ENCODE measurements at regions not wholly inside any gene's neighbourhood (a gene's known extent, or its start where the extent isn't known, plus 50 kb on each side); places are given as distances from the start of the nearest gene placed in this dataset.

- peaks cover 0 to 3% of the 10 kb centered on the region in 2 donors for H3K4me1 Mint-ChIP-seq (ENCODE audit: low read depth in 2 of 2)
- no peaks in the 10 kb centered on the region for H3K9me3 Mint-ChIP-seq
- ATAC-seq (replicated peaks), result no peak
Observed at GRCh38 chr2:30351116-30351515, 95.9 kb upstream of the LCLAT1 start.

DNA sequence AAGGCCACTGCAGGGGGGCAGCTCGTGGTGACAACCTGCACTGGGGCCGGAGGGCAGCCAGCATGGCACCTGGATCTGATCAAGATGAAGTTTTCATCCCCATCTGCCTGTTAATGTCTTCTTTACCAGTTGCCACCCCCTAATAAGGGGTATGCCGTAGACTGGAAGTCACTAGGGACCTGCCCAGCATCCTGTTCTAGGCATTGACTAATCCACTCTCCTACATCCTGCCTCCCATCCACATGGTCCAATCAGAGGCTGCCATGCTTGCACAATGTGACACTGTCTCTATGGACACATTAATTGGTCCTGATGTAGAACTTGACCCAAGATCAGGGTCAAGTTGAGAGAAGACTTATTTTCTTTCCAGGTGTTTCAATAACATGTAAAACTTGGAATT lies 95.1 kb upstream of the LCLAT1 start:
- Mint-ChIP-seq H3K36me3 (ENCODE audit: insufficient read depth) (no peaks in the 10 kb centered on the region), H3K4me3 (no peak overlapping the region), H3K4me1 (ENCODE audit: low read depth in 2 of 2) (peaks cover 0 to 3% of the 10 kb centered on the region in 2 donors), H3K27ac (no peak overlapping the region), H3K9me3 (no peaks in the 10 kb centered on the region), H3K27me3 (no peaks in the 10 kb centered on the region)
- DNase-seq (no peak), ATAC-seq (replicated peaks) (no peak)

More at GRCh38 chr2:30351116-30351515, 95.9 kb upstream of the LCLAT1 start:
- Mint-ChIP-seq H3K27me3 (no peaks in the 10 kb centered on the region), H3K4me3 (no peak overlapping the region), H3K36me3 (ENCODE audit: insufficient read depth) (no peaks in the 10 kb centered on the region), H3K27ac (no peak overlapping the region)
- DNase-seq, result no peak

GRCh38 chr2:30354150-30354549 lies 92.9 kb upstream of the LCLAT1 start:
- ATAC-seq (replicated peaks) (no peak), DNase-seq (no peak)
- peaks cover 0 to 3% of the 10 kb centered on the region in 2 donors for H3K4me1 Mint-ChIP-seq (ENCODE audit: low read depth in 2 of 2)
- no peaks in the 10 kb centered on the region for H3K27me3 Mint-ChIP-seq
- H3K27ac Mint-ChIP-seq, result no peak overlapping the region
- no peaks in the 10 kb centered on the region for H3K9me3 Mint-ChIP-seq
- no peaks in the 10 kb centered on the region for H3K36me3 Mint-ChIP-seq (ENCODE audit: insufficient read depth)
- H3K4me3 Mint-ChIP-seq, result no peak overlapping the region

DNA sequence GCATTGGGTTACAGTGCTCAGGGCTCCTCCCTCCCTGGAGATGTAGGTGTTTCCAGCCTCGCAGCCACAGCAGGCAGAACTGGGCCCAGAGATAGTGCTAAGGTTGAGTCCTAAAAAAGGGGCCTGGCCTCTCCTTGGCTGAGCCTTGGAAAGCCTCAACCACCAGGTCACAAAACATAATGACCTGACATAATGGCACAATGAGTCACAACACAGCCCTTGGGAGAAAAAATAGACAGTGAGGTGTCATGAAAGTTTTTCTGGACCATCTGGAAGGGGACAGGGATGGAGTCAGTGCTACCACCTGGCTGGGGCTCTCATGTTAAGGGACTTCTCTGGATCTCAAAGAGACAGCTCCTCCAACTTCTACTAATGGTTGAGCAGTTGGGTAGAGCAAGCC lies 92.4 kb upstream of the LCLAT1 start:
- no peaks in the 10 kb centered on the region for H3K9me3 Mint-ChIP-seq
- no peak for ATAC-seq (replicated peaks)
- H3K27ac Mint-ChIP-seq, result no peak overlapping the region

GRCh38 chr2:30355306-30355705 lies 91.7 kb upstream of the LCLAT1 start:
- no peaks in the 10 kb centered on the region for H3K27me3 Mint-ChIP-seq
- no peaks in the 10 kb centered on the region for H3K9me3 Mint-ChIP-seq
- DNase-seq (no peak), ATAC-seq (replicated peaks) (no peak)
- peaks cover 0 to 8% of the 10 kb centered on the region in 2 donors for H3K4me1 Mint-ChIP-seq (ENCODE audit: low read depth in 2 of 2)
- no peak overlapping the region for H3K4me3 Mint-ChIP-seq
- H3K36me3 Mint-ChIP-seq (ENCODE audit: insufficient read depth), result no peaks in the 10 kb centered on the region
- peak overlapping the region in 1 of 2 donors; percentile 56 for H3K27ac Mint-ChIP-seq

More for the DNA sequence above, 92.4 kb upstream of the LCLAT1 start:
- no peaks in the 10 kb centered on the region for H3K27me3 Mint-ChIP-seq
- H3K4me3 Mint-ChIP-seq, result no peak overlapping the region
- no peak for DNase-seq
- H3K4me1 Mint-ChIP-seq (ENCODE audit: low read depth in 2 of 2), result peaks cover 0 to 4% of the 10 kb centered on the region in 2 donors
- H3K36me3 Mint-ChIP-seq (ENCODE audit: insufficient read depth), result no peaks in the 10 kb centered on the region

DNA sequence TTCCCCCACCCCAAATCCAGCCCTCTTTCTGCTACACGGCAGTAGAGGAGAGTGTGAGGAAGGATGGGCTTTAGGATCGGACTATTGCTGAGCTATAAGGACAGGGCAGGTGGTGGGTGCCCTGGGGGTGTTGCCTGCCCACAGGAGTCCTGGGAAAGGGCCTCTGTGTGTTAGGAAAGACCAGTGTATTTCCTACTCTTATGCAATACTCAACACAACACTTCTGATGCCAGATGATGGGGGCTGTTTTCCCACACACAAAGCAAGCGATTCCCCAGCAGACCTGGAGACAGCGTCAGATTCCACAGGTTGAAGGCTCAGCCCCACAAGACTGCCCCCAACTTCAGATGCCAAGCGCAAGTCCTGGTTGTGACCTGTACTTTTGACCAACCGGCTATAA lies 91.0 kb upstream of the LCLAT1 start:
- no peak for DNase-seq
- Mint-ChIP-seq H3K27me3 (no peaks in the 10 kb centered on the region), H3K27ac (no peak overlapping the region), H3K4me3 (no peak overlapping the region), H3K4me1 (ENCODE audit: low read depth in 2 of 2) (peaks cover 2 to 13% of the 10 kb centered on the region in 2 donors), H3K9me3 (no peaks in the 10 kb centered on the region), H3K36me3 (ENCODE audit: insufficient read depth) (no peaks in the 10 kb centered on the region)
- ATAC-seq (replicated peaks), result no peak

GRCh38 chr2:30356776-30357175 lies 90.3 kb upstream of the LCLAT1 start:
- no peak for DNase-seq
- Mint-ChIP-seq H3K9me3 (no peaks in the 10 kb centered on the region), H3K4me3 (no peak overlapping the region), H3K36me3 (ENCODE audit: insufficient read depth) (no peaks in the 10 kb centered on the region), H3K4me1 (ENCODE audit: low read depth in 2 of 2) (peaks cover 9 to 20% of the 10 kb centered on the region in 2 donors), H3K27ac (no peak overlapping the region), H3K27me3 (no peaks in the 10 kb centered on the region)
- no peak for ATAC-seq (replicated peaks)

- DNase-seq, result no peak
- Mint-ChIP-seq H3K36me3 (ENCODE audit: insufficient read depth) (no peaks in the 10 kb centered on the region), H3K4me1 (ENCODE audit: low read depth in 2 of 2) (peaks cover 17 to 24% of the 10 kb centered on the region in 2 donors), H3K27me3 (no peaks in the 10 kb centered on the region), H3K9me3 (no peaks in the 10 kb centered on the region), H3K4me3 (no peak overlapping the region), H3K27ac (no peak overlapping the region)
- no peak for ATAC-seq (replicated peaks)
Observed at GRCh38 chr2:30358351-30358750, 88.7 kb upstream of the LCLAT1 start.

- Mint-ChIP-seq H3K27ac (no peak overlapping the region), H3K36me3 (ENCODE audit: insufficient read depth) (no peaks in the 10 kb centered on the region), H3K27me3 (no peaks in the 10 kb centered on the region), H3K4me1 (ENCODE audit: low read depth in 2 of 2) (peaks cover 17 to 24% of the 10 kb centered on the region in 2 donors), H3K4me3 (no peak overlapping the region), H3K9me3 (no peaks in the 10 kb centered on the region)
- DNase-seq (no peak), ATAC-seq (replicated peaks) (no peak)
Observed at GRCh38 chr2:30358842-30359241, 88.2 kb upstream of the LCLAT1 start.

GRCh38 chr2:30359644-30360167 lies 87.3 kb upstream of the LCLAT1 start:
- ATAC-seq (replicated peaks) (no peak), DNase-seq (no peak)
- H3K4me1 Mint-ChIP-seq (ENCODE audit: low read depth in 2 of 2), result peaks cover 17 to 24% of the 10 kb centered on the region in 2 donors
- no peak overlapping the region for H3K4me3 Mint-ChIP-seq
- no peaks in the 10 kb centered on the region for H3K9me3 Mint-ChIP-seq
- peak overlapping the region in 1 of 2 donors; percentile 71 for H3K27ac Mint-ChIP-seq
- no peaks in the 10 kb centered on the region for H3K27me3 Mint-ChIP-seq
- no peaks in the 10 kb centered on the region for H3K36me3 Mint-ChIP-seq (ENCODE audit: insufficient read depth)

DNA sequence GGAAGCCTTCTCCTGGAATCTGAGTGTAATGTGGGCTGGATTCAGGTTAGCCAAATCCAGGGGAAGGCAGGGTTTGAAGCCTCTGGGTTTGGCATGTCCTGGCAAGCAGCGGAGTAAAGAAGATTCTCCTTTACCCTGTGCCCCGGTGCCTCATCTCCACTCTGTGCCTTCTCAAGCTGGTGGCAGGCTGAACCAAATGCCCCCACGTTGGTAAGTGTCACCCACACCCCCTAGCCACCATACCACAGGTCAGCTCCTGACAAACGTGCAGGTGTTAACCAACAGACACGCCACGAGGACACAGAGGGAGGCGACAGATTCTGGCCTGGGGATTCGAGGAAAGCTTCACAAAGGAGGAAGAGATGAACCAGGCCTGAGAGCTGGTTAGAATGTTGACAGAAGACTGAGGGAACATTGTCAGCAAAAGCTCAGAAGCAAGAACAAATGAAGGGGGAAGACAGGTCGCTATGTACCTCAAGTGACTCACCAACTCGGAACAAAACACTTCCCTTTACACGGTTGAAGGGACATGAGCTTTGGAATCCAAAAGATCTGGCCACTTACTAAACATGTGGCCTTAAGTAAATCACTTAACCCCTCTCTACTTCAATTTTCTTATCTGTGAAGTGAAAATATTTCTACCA lies 85.2 kb upstream of the LCLAT1 start:
- Mint-ChIP-seq H3K9me3 (no peaks in the 10 kb centered on the region), H3K27ac (peak overlapping the region; percentile 50 to 51), H3K36me3 (ENCODE audit: insufficient read depth) (no peaks in the 10 kb centered on the region), H3K4me3 (peak overlapping the region in 1 of 2 donors; percentile 36), H3K27me3 (no peaks in the 10 kb centered on the region), H3K4me1 (ENCODE audit: low read depth in 2 of 2) (peaks cover 21 to 28% of the 10 kb centered on the region in 2 donors)
- ATAC-seq (replicated peaks) (peak; percentile 62), DNase-seq (peak in 1 of 3 experiments; percentile 3)

- peaks cover 21 to 28% of the 10 kb centered on the region in 2 donors for H3K4me1 Mint-ChIP-seq (ENCODE audit: low read depth in 2 of 2)
- H3K4me3 Mint-ChIP-seq, result no peak overlapping the region
- H3K27ac Mint-ChIP-seq, result peak overlapping the region; percentile 50 to 51
Observed at GRCh38 chr2:30362468-30363081, 84.5 kb upstream of the LCLAT1 start.

DNA sequence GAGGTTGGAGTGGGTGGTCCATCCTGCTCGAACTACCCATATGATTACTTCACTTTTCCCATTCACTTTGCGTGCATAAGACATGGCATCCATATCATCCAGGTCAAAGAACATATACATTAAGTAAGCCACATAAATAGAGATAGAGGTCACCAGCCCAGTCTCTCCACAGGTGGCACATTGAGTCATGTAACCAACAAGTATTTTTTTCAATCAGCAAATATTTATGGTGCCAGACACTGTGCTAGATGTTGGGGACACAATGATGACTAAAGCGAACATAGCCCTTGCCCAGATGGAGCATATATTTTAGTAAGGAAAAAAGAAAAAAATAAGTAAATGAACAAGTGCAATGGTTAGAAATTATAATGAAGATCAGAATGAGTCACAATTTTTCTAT lies 83.6 kb upstream of the LCLAT1 start:
- H3K4me3 Mint-ChIP-seq, result no peak overlapping the region
- DNase-seq (no peak), ATAC-seq (replicated peaks) (no peak)
- peaks cover 21 to 28% of the 10 kb centered on the region in 2 donors for H3K4me1 Mint-ChIP-seq (ENCODE audit: low read depth in 2 of 2)
- H3K36me3 Mint-ChIP-seq (ENCODE audit: insufficient read depth), result no peaks in the 10 kb centered on the region
- no peak overlapping the region for H3K27ac Mint-ChIP-seq
- H3K9me3 Mint-ChIP-seq, result no peaks in the 10 kb centered on the region
- H3K27me3 Mint-ChIP-seq, result no peaks in the 10 kb centered on the region

More at GRCh38 chr2:30362468-30363081, 84.5 kb upstream of the LCLAT1 start:
- DNase-seq (no peak), ATAC-seq (replicated peaks) (no peak)
- H3K27me3 Mint-ChIP-seq, result no peaks in the 10 kb centered on the region
- H3K9me3 Mint-ChIP-seq, result no peaks in the 10 kb centered on the region
- no peaks in the 10 kb centered on the region for H3K36me3 Mint-ChIP-seq (ENCODE audit: insufficient read depth)

DNA sequence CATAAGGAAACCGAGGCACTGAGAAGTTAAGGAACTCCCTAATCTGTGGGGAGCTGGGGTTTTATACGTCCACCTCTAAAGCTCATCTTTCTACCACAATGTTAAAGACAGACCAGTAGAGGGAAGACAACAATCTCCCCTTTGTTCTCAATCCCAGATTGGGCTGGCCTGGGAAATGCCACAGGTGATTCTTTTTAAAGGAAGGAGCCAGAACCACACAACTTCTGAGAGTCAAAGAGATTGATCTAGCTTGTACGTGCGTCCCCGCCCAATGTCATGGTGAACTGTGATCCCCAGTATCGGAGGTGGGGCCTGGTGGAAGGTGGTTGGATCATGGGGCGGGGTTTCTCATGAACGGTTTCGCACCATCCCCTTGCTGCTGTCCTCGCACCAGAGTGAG lies 81.8 kb upstream of the LCLAT1 start:
- ATAC-seq (replicated peaks) (no peak), DNase-seq (no peak)
- H3K27me3 Mint-ChIP-seq, result no peaks in the 10 kb centered on the region
- no peaks in the 10 kb centered on the region for H3K36me3 Mint-ChIP-seq (ENCODE audit: insufficient read depth)
- peaks cover 21 to 23% of the 10 kb centered on the region in 2 donors for H3K4me1 Mint-ChIP-seq (ENCODE audit: low read depth in 2 of 2)
- H3K9me3 Mint-ChIP-seq, result no peaks in the 10 kb centered on the region
- H3K27ac Mint-ChIP-seq, result no peak overlapping the region
- no peak overlapping the region for H3K4me3 Mint-ChIP-seq

All from effector memory CD8-positive, alpha-beta T cell (primary cell).